ENCODE measurements at regions not wholly inside any gene's neighbourhood (a gene's known extent, or its start where the extent isn't known, plus 50 kb on each side); places are given as distances from the start of the nearest gene placed in this dataset.

GRCh38 chrX:112521676-112522075 lies 158.1 kb downstream of the LHFPL1 start:
- TF ChIP-seq, protein P1, sequence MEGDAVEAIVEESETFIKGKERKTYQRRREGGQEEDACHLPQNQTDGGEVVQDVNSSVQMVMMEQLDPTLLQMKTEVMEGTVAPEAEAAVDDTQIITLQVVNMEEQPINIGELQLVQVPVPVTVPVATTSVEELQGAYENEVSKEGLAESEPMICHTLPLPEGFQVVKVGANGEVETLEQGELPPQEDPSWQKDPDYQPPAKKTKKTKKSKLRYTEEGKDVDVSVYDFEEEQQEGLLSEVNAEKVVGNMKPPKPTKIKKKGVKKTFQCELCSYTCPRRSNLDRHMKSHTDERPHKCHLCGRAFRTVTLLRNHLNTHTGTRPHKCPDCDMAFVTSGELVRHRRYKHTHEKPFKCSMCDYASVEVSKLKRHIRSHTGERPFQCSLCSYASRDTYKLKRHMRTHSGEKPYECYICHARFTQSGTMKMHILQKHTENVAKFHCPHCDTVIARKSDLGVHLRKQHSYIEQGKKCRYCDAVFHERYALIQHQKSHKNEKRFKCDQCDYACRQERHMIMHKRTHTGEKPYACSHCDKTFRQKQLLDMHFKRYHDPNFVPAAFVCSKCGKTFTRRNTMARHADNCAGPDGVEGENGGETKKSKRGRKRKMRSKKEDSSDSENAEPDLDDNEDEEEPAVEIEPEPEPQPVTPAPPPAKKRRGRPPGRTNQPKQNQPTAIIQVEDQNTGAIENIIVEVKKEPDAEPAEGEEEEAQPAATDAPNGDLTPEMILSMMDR (IDR thresholded peaks at IDR 0.05; ENCODE audit: low read depth, low read length) = no peak
- Histone ChIP-seq H3K27ac (no peak overlapping the region), H3K4me3 (no peak overlapping the region), H3K36me3 (no peaks in the 10 kb centered on the region), H3K9me3 (ENCODE audit: low read depth) (no peaks in the 10 kb centered on the region), H3K4me1 (ENCODE audit: low read depth) (peaks cover 4% of the 10 kb centered on the region), H3K27me3 (no peaks in the 10 kb centered on the region)
- no peak for DNase-seq (ENCODE audit: low read depth in 1 of 2, low spot score in 1 of 2)

DNA sequence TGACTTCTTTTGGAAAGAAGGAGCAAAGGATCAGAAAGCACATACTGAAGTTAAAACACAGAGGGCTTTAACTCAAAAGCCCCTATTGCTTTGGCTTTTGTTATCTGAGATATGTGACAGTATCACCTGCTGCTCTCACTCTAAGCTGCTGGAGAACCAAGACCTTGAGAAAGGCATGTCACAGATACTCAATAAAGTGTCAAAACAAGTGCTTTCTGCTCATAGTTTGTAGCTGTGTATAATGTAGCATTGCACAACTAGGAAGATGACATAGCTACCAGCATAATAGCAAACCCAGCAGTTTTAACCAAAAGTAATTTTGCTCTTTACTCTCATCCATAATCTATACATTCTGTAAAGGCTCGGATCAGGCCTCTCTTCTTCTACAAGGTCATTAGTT lies 159.6 kb downstream of the LHFPL1 start:
- H3K36me3 ChIP-seq = no peaks in the 10 kb centered on the region
- H3K27me3 ChIP-seq = no peaks in the 10 kb centered on the region
- TF ChIP-seq, protein P1 (IDR thresholded peaks at IDR 0.05; ENCODE audit: low read depth, low read length) = no peak
- no peak overlapping the region for H3K27ac ChIP-seq
- no peak overlapping the region for H3K4me3 ChIP-seq
- DNase-seq (ENCODE audit: low read depth in 1 of 2, low spot score in 1 of 2) = no peak
- no peaks in the 10 kb centered on the region for H3K9me3 ChIP-seq (ENCODE audit: low read depth)
- peaks cover 4% of the 10 kb centered on the region for H3K4me1 ChIP-seq (ENCODE audit: low read depth)

DNA sequence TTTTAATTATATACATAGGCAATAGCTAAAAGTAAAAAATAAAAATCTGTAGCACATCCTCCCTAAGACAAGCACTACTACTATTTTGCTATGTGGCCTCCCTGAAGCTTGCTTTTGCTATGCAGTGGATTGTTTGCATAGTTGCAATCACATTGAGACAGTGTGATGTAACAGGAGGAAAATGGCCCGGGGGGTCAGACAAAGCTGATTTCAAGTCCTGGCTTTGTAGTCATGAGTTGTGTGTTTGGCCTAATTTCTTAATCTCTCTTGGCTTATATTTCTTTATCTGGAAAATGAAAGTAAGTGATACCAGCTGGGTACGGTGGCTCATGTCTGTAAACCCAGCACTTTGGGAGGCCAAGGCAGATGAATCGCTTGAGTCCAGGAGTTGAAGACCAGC lies 166.6 kb downstream of the LHFPL1 start:
- TF ChIP-seq, protein P1 (IDR thresholded peaks at IDR 0.05; ENCODE audit: low read depth, low read length) = no peak
- H3K36me3 ChIP-seq = no peaks in the 10 kb centered on the region
- no peak overlapping the region for H3K4me3 ChIP-seq
- no peak overlapping the region for H3K27ac ChIP-seq
- no peaks in the 10 kb centered on the region for H3K9me3 ChIP-seq (ENCODE audit: low read depth)
- no peak for DNase-seq (ENCODE audit: low read depth in 1 of 2, low spot score in 1 of 2)
- no peaks in the 10 kb centered on the region for H3K27me3 ChIP-seq
- no peaks in the 10 kb centered on the region for H3K4me1 ChIP-seq (ENCODE audit: low read depth)

- H3K27ac ChIP-seq = no peak overlapping the region
- no peak overlapping the region for H3K4me3 ChIP-seq
- no peaks in the 10 kb centered on the region for H3K27me3 ChIP-seq
- no peaks in the 10 kb centered on the region for H3K36me3 ChIP-seq
- no peaks in the 10 kb centered on the region for H3K4me1 ChIP-seq (ENCODE audit: low read depth)
- H3K9me3 ChIP-seq (ENCODE audit: low read depth) = no peaks in the 10 kb centered on the region
- TF ChIP-seq, protein P1 (IDR thresholded peaks at IDR 0.05; ENCODE audit: low read depth, low read length) = no peak
- DNase-seq (ENCODE audit: low read depth in 1 of 2, low spot score in 1 of 2) = peak in 1 of 2 donors; percentile 7
These were observed 167.2 kb downstream of the LHFPL1 start for GRCh38 chrX:112512509-112512908.

- TF ChIP-seq, protein P1 (IDR thresholded peaks at IDR 0.05; ENCODE audit: low read depth, low read length) = no peak
- no peaks in the 10 kb centered on the region for H3K9me3 ChIP-seq (ENCODE audit: low read depth)
- DNase-seq (ENCODE audit: low read depth in 1 of 2, low spot score in 1 of 2) = no peak
- H3K4me1 ChIP-seq (ENCODE audit: low read depth) = no peaks in the 10 kb centered on the region
- H3K27ac ChIP-seq = no peak overlapping the region
- H3K4me3 ChIP-seq = no peak overlapping the region
- H3K27me3 ChIP-seq = no peaks in the 10 kb centered on the region
- H3K36me3 ChIP-seq = no peaks in the 10 kb centered on the region
These were observed 169.1 kb downstream of the LHFPL1 start for GRCh38 chrX:112510629-112511028.

GRCh38 chrX:112477653-112478052 lies 202.1 kb downstream of the LHFPL1 start:
- Histone ChIP-seq H3K4me3 (no peak overlapping the region), H3K27ac (no peak overlapping the region)

More at GRCh38 chrX:112477653-112478052, 202.1 kb downstream of the LHFPL1 start:
- Histone ChIP-seq H3K9me3 (ENCODE audit: low read depth) (peaks cover 2% of the 10 kb centered on the region), H3K4me1 (ENCODE audit: low read depth) (no peaks in the 10 kb centered on the region), H3K27me3 (no peaks in the 10 kb centered on the region), H3K36me3 (no peaks in the 10 kb centered on the region)
- TF ChIP-seq, protein P1 (IDR thresholded peaks at IDR 0.05; ENCODE audit: low read depth, low read length) = no peak
- DNase-seq (ENCODE audit: low read depth in 1 of 2, low spot score in 1 of 2) = no peak
